Endodermal cell (in vitro differentiated cells): ENCODE measurements at regions not wholly inside any gene's neighbourhood (a gene's known extent, or its start where the extent isn't known, plus 50 kb on each side); places are given as distances from the start of the nearest gene placed in this dataset.
A peak's percentile ranks its signal among the peaks of the same experiment; 100 is the strongest.

Source experiments
- DNase-seq: peaks from one replicate; pipeline ENCODE4 v3.0.0-alpha.2; 2017
- H3K27ac ChIP-seq: 2 replicates; pipeline ENCODE4 v1.5.1; 2013; ENCODE audit warnings: mild to moderate bottlenecking, low read depth, low read length, moderate library complexity
- H3K27me3 ChIP-seq: 2 replicates; pipeline ENCODE4 v1.6.1; 2013; ENCODE audit warnings: mild to moderate bottlenecking, low read length, moderate library complexity; ENCODE audit not compliant: insufficient read depth, control insufficient read depth, poor library complexity, severe bottlenecking
- H3K36me3 ChIP-seq: 2 replicates; pipeline ENCODE4 v1.7.0; 2013; ENCODE audit warnings: mild to moderate bottlenecking, low read length, moderate library complexity; ENCODE audit not compliant: control insufficient read depth, insufficient read depth
- H3K4me1 ChIP-seq: one replicate; pipeline ENCODE4 v1.7.0; 2013; ENCODE audit warnings: low read length; ENCODE audit not compliant: control insufficient read depth, insufficient read depth
- H3K4me3 ChIP-seq: 2 replicates; pipeline ENCODE4 v1.5.1; 2013; ENCODE audit warnings: mild to moderate bottlenecking, low read length, moderate library complexity
- H3K9ac ChIP-seq: 2 replicates; pipeline ENCODE4 v1.6.1; 2013; ENCODE audit warnings: mild to moderate bottlenecking, low read length, moderate library complexity; ENCODE audit not compliant: poor library complexity, severe bottlenecking; ENCODE audit errors: extremely low read depth
- H3K9me3 ChIP-seq: 2 replicates; pipeline ENCODE4 v1.6.1; 2013; ENCODE audit warnings: mild to moderate bottlenecking, low read length, moderate library complexity; ENCODE audit not compliant: control insufficient read depth
- H3K27ac Mint-ChIP-seq: 2 replicates; pipeline ENCODE4 v1.8.0; 2020; ENCODE audit warnings: mixed read lengths
- H3K27me3 Mint-ChIP-seq: 2 replicates; pipeline ENCODE4 v1.8.0; 2021; ENCODE audit warnings: mild to moderate bottlenecking, mixed read lengths; ENCODE audit not compliant: insufficient read depth
- H3K36me3 Mint-ChIP-seq: 2 replicates; pipeline ENCODE4 v1.8.0; 2020; ENCODE audit warnings: low read depth, mixed read lengths
- H3K4me1 Mint-ChIP-seq: 2 replicates; pipeline ENCODE4 v1.8.0; 2020; ENCODE audit warnings: mixed read lengths
- H3K4me3 Mint-ChIP-seq: 2 replicates; pipeline ENCODE4 v1.8.0; 2020; ENCODE audit warnings: mild to moderate bottlenecking, moderate library complexity, mixed read lengths
- H3K9me3 Mint-ChIP-seq: 2 replicates; pipeline ENCODE4 v1.8.0; 2020; ENCODE audit warnings: mild to moderate bottlenecking, mixed read lengths
- WGBS, 2 experiments: methylation state at CpG; one replicate each; pipeline versions ENCODE4 v1.1.5 to v1.1.7; 2013; ENCODE audit warnings: missing lambda C conversion rate in 2 of 2, mixed read lengths in 1 of 2; ENCODE audit not compliant: insufficient coverage in 1 of 2, insufficient read length in 1 of 2; 5-methylcytosine and 5-hydroxymethylcytosine counted together
- TF ChIP-seq, protein P1 (sequence below): fragments of 200-600 bp; sonication (generic); conservative IDR thresholded peaks from 2 replicates; pipeline ENCODE4 v1.5.0; 2021; ENCODE audit warnings: antibody characterized with exemption, mild to moderate bottlenecking

DNA sequence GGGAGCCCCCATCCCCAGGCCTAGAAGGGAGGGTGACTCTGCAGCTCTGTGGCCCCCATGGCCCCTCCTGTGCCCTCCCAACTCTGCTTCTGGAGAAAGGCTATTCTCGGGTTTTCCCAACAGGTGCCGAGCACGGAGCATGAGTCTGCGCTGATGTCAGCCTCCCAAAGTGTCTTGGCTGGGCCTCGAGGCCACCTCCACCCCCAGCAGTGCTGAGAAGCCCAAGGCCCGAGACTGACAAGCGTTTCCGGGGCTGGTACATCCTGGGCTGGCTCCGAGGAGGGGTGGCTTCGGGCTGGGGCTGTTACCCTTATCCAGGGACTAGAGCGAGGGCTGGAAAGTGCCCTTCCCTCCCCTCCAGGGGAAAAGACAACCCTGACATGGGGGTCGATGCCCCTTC, 60.2 kb upstream of the GATA5 start:
- H3K4me1 Mint-ChIP-seq = no peaks in the 10 kb centered on the region
- Histone ChIP-seq H3K36me3 (no peaks in the 10 kb centered on the region), H3K4me1 (no peaks in the 10 kb centered on the region), H3K9me3 (no peaks in the 10 kb centered on the region), H3K9ac (no peak overlapping the region), H3K27ac (no peak overlapping the region), H3K4me3 (no peak overlapping the region), H3K27me3 (no peaks in the 10 kb centered on the region)
- TF ChIP-seq, protein P1, sequence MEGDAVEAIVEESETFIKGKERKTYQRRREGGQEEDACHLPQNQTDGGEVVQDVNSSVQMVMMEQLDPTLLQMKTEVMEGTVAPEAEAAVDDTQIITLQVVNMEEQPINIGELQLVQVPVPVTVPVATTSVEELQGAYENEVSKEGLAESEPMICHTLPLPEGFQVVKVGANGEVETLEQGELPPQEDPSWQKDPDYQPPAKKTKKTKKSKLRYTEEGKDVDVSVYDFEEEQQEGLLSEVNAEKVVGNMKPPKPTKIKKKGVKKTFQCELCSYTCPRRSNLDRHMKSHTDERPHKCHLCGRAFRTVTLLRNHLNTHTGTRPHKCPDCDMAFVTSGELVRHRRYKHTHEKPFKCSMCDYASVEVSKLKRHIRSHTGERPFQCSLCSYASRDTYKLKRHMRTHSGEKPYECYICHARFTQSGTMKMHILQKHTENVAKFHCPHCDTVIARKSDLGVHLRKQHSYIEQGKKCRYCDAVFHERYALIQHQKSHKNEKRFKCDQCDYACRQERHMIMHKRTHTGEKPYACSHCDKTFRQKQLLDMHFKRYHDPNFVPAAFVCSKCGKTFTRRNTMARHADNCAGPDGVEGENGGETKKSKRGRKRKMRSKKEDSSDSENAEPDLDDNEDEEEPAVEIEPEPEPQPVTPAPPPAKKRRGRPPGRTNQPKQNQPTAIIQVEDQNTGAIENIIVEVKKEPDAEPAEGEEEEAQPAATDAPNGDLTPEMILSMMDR = no peak
- no peak overlapping the region for H3K4me3 Mint-ChIP-seq
- no peaks in the 10 kb centered on the region for H3K27me3 Mint-ChIP-seq
- 90 to 91% methylated on average over 8 to 12 of the region's 12 CpGs for WGBS, 2 experiments
- H3K36me3 Mint-ChIP-seq = no peaks in the 10 kb centered on the region
- no peak for DNase-seq
- H3K9me3 Mint-ChIP-seq = no peaks in the 10 kb centered on the region
- no peak overlapping the region for H3K27ac Mint-ChIP-seq

DNA sequence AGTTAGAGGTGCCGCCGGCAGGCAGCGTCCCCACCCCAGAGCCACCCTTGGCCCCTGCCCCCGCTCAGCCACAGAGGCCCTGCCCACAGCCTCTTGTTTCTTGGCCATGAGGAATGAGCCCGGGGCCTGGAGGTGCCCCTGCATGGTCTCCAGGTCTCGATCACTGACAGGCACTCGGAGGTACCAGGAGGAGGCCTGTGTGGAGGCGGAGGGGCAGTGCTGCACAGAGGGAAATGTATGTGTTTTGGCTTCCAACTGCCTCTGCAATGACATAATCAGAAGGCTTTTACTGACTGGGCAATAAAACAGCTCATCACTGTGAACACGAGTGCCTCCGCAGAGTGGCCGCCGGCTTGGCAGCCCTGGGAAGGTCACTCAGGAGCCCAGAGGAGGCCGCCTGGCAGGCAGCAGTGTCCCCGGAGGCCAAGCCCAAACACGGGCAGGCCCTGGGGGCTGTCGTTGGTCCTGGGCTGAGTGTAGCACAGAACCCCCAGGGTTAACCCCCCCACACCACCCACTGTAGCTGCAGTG, 61.1 kb upstream of the GATA5 start:
- Mint-ChIP-seq H3K9me3 (no peaks in the 10 kb centered on the region), H3K27ac (no peak overlapping the region)
- DNase-seq = no peak

GRCh38 chr20:62537649-62538292, 62.0 kb upstream of the GATA5 start:
- no peak overlapping the region for H3K4me3 ChIP-seq
- no peaks in the 10 kb centered on the region for H3K4me1 Mint-ChIP-seq
- no peaks in the 10 kb centered on the region for H3K9me3 Mint-ChIP-seq
- H3K27ac Mint-ChIP-seq = no peak overlapping the region
- no peak overlapping the region for H3K4me3 Mint-ChIP-seq
- no peaks in the 10 kb centered on the region for H3K36me3 ChIP-seq
- no peaks in the 10 kb centered on the region for H3K27me3 Mint-ChIP-seq
- H3K4me1 ChIP-seq = no peaks in the 10 kb centered on the region
- no peaks in the 10 kb centered on the region for H3K27me3 ChIP-seq
- no peak overlapping the region for H3K9ac ChIP-seq
- H3K36me3 Mint-ChIP-seq = no peaks in the 10 kb centered on the region
- H3K27ac ChIP-seq = no peak overlapping the region
- peak; percentile 65 for DNase-seq
- TF ChIP-seq, protein P1 = peak; percentile 49
- no peaks in the 10 kb centered on the region for H3K9me3 ChIP-seq
- WGBS, 2 experiments = 92 to 94% methylated on average over 18 to 27 of the region's 28 CpGs

More for the DNA sequence above, 61.1 kb upstream of the GATA5 start:
- Mint-ChIP-seq H3K4me3 (no peak overlapping the region), H3K27me3 (no peaks in the 10 kb centered on the region), H3K36me3 (no peaks in the 10 kb centered on the region), H3K4me1 (no peaks in the 10 kb centered on the region)
- Histone ChIP-seq H3K27me3 (no peaks in the 10 kb centered on the region), H3K9ac (no peak overlapping the region), H3K4me3 (no peak overlapping the region), H3K9me3 (no peaks in the 10 kb centered on the region), H3K4me1 (no peaks in the 10 kb centered on the region), H3K36me3 (no peaks in the 10 kb centered on the region), H3K27ac (no peak overlapping the region)
- 92 to 93% methylated on average over 5 to 16 of the region's 16 CpGs for WGBS, 2 experiments
- TF ChIP-seq, protein P1 = no peak
